ENCODE measurements at regions not wholly inside any gene's neighbourhood (a gene's known extent, or its start where the extent isn't known, plus 50 kb on each side); places are given as distances from the start of the nearest gene placed in this dataset.

- TF ChIP-seq, protein P1, sequence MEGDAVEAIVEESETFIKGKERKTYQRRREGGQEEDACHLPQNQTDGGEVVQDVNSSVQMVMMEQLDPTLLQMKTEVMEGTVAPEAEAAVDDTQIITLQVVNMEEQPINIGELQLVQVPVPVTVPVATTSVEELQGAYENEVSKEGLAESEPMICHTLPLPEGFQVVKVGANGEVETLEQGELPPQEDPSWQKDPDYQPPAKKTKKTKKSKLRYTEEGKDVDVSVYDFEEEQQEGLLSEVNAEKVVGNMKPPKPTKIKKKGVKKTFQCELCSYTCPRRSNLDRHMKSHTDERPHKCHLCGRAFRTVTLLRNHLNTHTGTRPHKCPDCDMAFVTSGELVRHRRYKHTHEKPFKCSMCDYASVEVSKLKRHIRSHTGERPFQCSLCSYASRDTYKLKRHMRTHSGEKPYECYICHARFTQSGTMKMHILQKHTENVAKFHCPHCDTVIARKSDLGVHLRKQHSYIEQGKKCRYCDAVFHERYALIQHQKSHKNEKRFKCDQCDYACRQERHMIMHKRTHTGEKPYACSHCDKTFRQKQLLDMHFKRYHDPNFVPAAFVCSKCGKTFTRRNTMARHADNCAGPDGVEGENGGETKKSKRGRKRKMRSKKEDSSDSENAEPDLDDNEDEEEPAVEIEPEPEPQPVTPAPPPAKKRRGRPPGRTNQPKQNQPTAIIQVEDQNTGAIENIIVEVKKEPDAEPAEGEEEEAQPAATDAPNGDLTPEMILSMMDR (IDR thresholded peaks at IDR 0.05), result no peak
- no peak for TF ChIP-seq POLR2A (IDR thresholded peaks at IDR 0.05)
These were observed 123.5 kb upstream of the TBL1Y start for GRCh38 chrY:6786960-6787359.
